ENCODE measurements at regions not wholly inside any gene's neighbourhood (a gene's known extent, or its start where the extent isn't known, plus 50 kb on each side); places are given as distances from the start of the nearest gene placed in this dataset.
"Not testable (repeated sequence)": the region's sequence is repeated elsewhere in the genome, so short reads cannot be mapped to it uniquely, and the experiment has no call there.

DNA sequence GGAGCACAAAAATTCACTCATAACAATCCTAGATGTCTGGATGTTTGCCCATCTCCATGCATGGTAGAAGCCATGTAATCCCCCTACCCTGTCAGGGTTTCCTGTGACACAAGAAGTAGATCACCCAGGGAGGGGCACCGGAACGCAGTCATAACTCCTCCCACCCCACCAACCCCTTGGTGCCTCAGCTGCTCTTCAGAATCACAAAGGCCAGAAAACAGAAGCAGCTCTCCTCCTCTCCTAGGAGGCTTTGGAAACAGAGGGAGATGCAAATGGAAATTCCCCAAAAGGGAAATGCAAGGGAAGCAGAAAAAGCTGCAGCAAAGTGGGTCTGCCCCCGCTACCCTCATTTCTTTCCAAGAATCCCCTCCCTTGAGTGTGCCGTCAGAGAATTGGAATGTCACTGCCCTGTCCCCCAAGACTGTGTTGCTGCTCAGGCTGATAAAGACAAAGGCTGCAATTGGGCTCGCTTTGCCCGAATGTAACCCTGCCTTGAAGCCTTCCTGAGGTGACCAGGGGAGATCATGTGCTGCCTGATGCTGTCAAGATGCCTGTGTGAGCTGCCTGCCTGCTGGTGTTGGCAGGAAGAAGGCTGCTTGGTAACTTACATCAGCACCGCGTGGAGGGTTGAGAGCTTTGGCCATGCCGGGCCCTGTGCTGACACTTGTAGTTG, 65.5 kb upstream of the ABCA1 start:
- DNase-seq (ENCODE audit: low read depth, low spot score), result peak; percentile 70
- TF ChIP-seq, protein P1, sequence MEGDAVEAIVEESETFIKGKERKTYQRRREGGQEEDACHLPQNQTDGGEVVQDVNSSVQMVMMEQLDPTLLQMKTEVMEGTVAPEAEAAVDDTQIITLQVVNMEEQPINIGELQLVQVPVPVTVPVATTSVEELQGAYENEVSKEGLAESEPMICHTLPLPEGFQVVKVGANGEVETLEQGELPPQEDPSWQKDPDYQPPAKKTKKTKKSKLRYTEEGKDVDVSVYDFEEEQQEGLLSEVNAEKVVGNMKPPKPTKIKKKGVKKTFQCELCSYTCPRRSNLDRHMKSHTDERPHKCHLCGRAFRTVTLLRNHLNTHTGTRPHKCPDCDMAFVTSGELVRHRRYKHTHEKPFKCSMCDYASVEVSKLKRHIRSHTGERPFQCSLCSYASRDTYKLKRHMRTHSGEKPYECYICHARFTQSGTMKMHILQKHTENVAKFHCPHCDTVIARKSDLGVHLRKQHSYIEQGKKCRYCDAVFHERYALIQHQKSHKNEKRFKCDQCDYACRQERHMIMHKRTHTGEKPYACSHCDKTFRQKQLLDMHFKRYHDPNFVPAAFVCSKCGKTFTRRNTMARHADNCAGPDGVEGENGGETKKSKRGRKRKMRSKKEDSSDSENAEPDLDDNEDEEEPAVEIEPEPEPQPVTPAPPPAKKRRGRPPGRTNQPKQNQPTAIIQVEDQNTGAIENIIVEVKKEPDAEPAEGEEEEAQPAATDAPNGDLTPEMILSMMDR (IDR thresholded peaks at IDR 0.05; ENCODE audit: low read depth, low read length), result no peak
- in situ Hi-C loops (cut with HindIII; ENCODE audit: low sequenced_read_pairs), result no loop called here
- no peak overlapping the region for H3K4me3 ChIP-seq (ENCODE audit: low read depth, low read length)

DNA sequence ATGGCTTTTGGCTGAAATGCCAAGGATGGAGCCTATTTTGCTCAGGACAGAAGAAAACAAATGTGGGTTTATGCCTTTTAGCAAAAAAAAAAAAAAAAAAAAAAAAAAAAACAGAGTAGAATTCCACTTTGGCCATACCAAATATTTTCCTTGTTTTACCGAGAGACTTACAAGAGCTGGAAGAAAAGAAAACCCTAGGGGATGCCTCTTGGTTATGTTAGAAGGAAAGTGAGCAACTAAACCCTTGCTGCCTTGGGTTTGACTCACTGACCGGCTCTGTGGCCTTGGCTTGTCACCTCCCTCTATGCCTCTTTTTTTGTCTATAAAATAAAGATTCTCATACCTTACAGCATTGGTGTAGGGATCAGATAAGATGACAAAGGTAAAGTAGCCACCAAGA, 69.6 kb upstream of the ABCA1 start:
- no peak overlapping the region for H3K4me3 ChIP-seq (ENCODE audit: low read depth, low read length)
- in situ Hi-C loops (cut with HindIII; ENCODE audit: low sequenced_read_pairs), result no loop called here
- no peak for DNase-seq (ENCODE audit: low read depth, low spot score)
- TF ChIP-seq, protein P1 (IDR thresholded peaks at IDR 0.05; ENCODE audit: low read depth, low read length), result no peak

DNA sequence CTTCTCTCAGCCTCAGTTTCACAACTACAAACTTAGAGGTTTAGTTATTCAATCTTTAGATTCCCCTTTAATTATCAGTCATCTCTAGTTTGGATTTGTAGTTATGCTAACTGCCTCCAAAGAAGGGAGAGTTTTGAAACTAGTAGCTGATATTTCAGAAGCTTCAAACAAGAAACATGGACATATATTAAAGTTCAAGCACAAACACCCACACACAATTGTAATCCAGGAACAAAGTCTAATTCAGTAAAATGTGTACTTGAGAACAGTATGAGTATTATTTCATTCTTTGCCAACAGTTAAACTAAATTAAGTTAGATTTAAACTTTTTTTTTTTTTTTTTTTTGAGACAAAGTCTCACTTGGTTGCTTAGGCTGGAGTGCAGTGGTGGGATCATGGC, 71.2 kb upstream of the ABCA1 start:
- TF ChIP-seq, protein P1 (IDR thresholded peaks at IDR 0.05; ENCODE audit: low read depth, low read length), result no peak
- in situ Hi-C loops (cut with HindIII; ENCODE audit: low sequenced_read_pairs), result no loop called here
- DNase-seq (ENCODE audit: low read depth, low spot score), result no peak
- no peak overlapping the region for H3K4me3 ChIP-seq (ENCODE audit: low read depth, low read length)

DNA sequence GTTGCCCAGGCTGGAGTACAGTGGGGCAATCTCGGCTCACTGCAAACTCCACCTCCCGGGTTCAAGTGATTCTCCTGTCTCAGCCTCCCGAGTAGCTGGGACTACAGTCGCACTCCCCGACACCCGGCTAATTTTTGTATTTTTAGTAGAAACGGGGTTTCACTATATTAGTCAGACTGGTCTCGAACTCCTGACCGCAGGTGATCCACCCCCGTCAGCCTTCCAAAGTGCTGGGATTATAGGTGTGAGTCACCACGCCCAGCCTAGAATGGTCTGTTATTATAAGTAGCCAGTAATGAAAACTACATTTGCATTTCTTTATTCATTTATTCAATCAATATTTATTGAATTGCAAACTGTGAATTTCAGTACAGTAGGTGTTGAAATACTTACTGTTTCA, 72.6 kb upstream of the ABCA1 start:
- DNase-seq (ENCODE audit: low read depth, low spot score); in situ Hi-C loops (cut with HindIII; ENCODE audit: low sequenced_read_pairs): not testable (repeated sequence)

DNA sequence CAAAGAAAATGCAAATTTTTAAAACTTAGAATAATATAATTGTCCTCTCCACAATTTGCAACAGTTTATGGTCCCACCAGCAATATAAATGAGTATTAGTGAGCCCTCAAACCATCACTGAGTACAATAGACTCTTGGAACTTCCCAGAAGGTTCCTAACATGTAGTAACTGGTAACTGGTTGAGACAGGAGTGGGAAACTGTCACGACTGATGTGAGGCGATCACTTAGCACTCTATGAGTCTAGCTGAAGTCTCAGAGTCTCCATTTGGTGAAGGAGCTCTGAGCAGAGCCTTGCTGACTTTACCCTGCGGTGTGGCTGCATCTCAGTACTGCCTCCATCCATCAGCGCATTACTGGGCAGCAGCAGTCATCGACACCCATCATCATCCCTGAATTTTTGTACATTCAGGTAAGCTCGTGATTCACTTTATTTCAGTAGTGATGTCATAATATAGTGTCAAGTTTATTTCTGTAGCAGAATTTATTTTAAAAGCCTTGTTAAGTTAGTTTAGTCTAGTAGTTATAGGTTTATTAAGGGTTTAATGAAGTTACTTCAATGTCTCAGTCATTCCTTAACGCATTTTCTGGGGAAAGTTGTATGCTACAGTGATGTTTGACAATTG, 76.6 kb upstream of the ABCA1 start:
- in situ Hi-C loops (cut with HindIII; ENCODE audit: low sequenced_read_pairs), result no loop called here
- H3K4me3 ChIP-seq (ENCODE audit: low read depth, low read length), result no peak overlapping the region
- DNase-seq (ENCODE audit: low read depth, low spot score), result no peak
- TF ChIP-seq, protein P1 (IDR thresholded peaks at IDR 0.05; ENCODE audit: low read depth, low read length), result no peak

More for the DNA sequence above, 72.6 kb upstream of the ABCA1 start:
- not testable (repeated sequence) for H3K4me3 ChIP-seq (ENCODE audit: low read depth, low read length)

DNA sequence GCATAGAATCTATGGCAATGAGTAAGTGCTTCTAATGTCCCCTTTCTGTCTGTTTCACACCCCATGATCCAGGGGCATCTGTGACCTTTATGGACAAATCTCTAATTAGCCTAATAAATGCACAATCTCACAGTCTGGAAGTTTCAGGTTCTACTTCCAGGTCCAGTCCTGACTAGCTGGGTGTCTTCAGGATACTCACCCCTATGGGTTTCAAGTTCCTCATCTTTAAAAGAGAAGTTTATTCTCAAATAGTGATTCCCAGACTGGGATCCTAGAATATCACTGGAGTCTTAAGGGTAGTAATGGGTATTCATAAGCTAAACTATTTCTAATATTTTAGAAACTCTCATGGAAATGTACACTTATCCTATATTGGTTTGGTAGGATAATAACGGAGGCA, 77.2 kb upstream of the ABCA1 start:
- in situ Hi-C loops (cut with HindIII; ENCODE audit: low sequenced_read_pairs), result no loop called here
- H3K4me3 ChIP-seq (ENCODE audit: low read depth, low read length), result no peak overlapping the region
- TF ChIP-seq, protein P1 (IDR thresholded peaks at IDR 0.05; ENCODE audit: low read depth, low read length), result no peak
- no peak for DNase-seq (ENCODE audit: low read depth, low spot score)

DNA sequence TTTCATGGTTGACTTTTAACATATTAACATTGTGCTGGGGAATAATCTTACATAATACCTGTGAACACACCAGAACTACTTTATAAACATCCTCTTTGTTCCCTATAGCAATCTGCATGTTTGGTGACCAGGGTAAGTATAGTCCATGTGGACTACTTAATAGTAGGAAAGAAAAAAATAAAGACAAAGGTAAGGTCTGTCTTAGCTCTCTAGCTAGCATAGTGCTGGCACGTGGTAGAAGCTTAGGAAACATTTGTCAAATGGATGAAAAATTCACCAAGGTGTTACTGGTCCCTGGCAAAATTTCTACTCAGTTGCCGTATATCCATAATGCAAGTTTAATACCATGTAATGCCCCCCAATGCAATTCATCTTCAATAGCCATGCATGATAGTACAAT, 78.6 kb upstream of the ABCA1 start:
- in situ Hi-C loops (cut with HindIII; ENCODE audit: low sequenced_read_pairs), result no loop called here
- TF ChIP-seq, protein P1 (IDR thresholded peaks at IDR 0.05; ENCODE audit: low read depth, low read length), result no peak
- DNase-seq (ENCODE audit: low read depth, low spot score), result no peak
- no peak overlapping the region for H3K4me3 ChIP-seq (ENCODE audit: low read depth, low read length)

All from astrocyte of the spinal cord (primary cell).